Ovary (tissue), 7 donors: ENCODE measurements at regions not wholly inside any gene's neighbourhood (a gene's known extent, or its start where the extent isn't known, plus 50 kb on each side); places are given as distances from the start of the nearest gene placed in this dataset.
"Not testable (repeated sequence)": the region's sequence is repeated elsewhere in the genome, so short reads cannot be mapped to it uniquely, and the experiment has no call there.

ENCODE experiments used
- DNase-seq, 5 donors: peaks; one replicate each; pipeline ENCODE4 v3.0.0-alpha.2; 2019 to 2020
- H3K27ac ChIP-seq, 2 donors: fragments of 200-600 bp; one replicate each; pipeline versions ENCODE4 v1.5.1 to v1.8.0; 2019 to 2022
- H3K27me3 ChIP-seq: fragments of 200-600 bp; one replicate; pipeline ENCODE4 v1.8.0; 2022
- H3K36me3 ChIP-seq: fragments of 200-600 bp; sonication (generic); one replicate; pipeline ENCODE4 v1.5.1; 2019
- H3K4me1 ChIP-seq: one replicate; pipeline ENCODE4 v1.8.1; 2013; ENCODE audit warnings: mild to moderate bottlenecking, moderate library complexity; ENCODE audit not compliant: insufficient read depth
- H3K4me3 ChIP-seq: fragments of 200-600 bp; sonication (generic); one replicate; pipeline ENCODE4 v1.5.1; 2017
- H3K9me3 ChIP-seq, 2 donors: fragments of 200-600 bp in 1 of 2; sonication (generic) in 1 of 2; one replicate each; pipeline versions ENCODE4 v1.5.1 to v1.8.1; 2013 to 2019; ENCODE audit warnings: mild to moderate bottlenecking in 1 of 2, moderate library complexity in 1 of 2
- EP300 ChIP-seq: sonication (generic); formaldehyde crosslinking; IDR thresholded peaks from one replicate; pipeline ENCODE4 v1.6.1; 2017; ENCODE audit warnings: antibody characterized with exemption
- POLR2A ChIP-seq: fragments of 450-650 bp; IDR thresholded peaks from one replicate; pipeline ENCODE4 v1.6.1; 2017; ENCODE audit warnings: antibody characterized with exemption, mild to moderate bottlenecking, moderate library complexity
- WGBS, 3 donors: extraction: QIAGEN DNeasy Blood & Tissue Kit in 1 of 3; methylation state at CpG; one replicate each; pipeline versions ENCODE4 v1.1.5 to v1.1.7; 2013 to 2017; 5-methylcytosine and 5-hydroxymethylcytosine counted together
- intact Hi-C, 4 donors: fragments of 100-400 bp; cut with DNase I; formaldehyde crosslinking; loops; one replicate each; pipeline versions ENCODE4 v1.11.0 to v1.15.1; 2022 to 2023
- TF ChIP-seq, protein P1 (sequence below), 3 donors: fragments of 450-650 bp in 2 of 3; fragments of 200-600 bp in 1 of 3; IDR thresholded peaks; one replicate each; pipeline versions ENCODE4 v1.5.1 to v1.8.0; 2016 to 2022; ENCODE audit warnings: antibody characterized with exemption in 3 of 3, mild to moderate bottlenecking in 1 of 3
- donor health status: DM: no; HTN: no; CAD: no; lungs with moderate emphysema.
- donor health status: DM: no; HTN: no; CAD: no.
- donor health status: Bipolar disorder and iron deficiency.
- donor health status: DM: no; HTN: no; CAD: no.
- donor health status: DM: yes; HTN: yes; CAD: no.

GRCh38 chr11:94245121-94245520 is 59.3 kb upstream of the IZUMO1R start:
- H3K27me3 ChIP-seq, result no peaks in the 10 kb centered on the region
- no peaks in the 10 kb centered on the region for H3K4me1 ChIP-seq
- H3K36me3 ChIP-seq, result no peaks in the 10 kb centered on the region
- TF ChIP-seq, protein P1, sequence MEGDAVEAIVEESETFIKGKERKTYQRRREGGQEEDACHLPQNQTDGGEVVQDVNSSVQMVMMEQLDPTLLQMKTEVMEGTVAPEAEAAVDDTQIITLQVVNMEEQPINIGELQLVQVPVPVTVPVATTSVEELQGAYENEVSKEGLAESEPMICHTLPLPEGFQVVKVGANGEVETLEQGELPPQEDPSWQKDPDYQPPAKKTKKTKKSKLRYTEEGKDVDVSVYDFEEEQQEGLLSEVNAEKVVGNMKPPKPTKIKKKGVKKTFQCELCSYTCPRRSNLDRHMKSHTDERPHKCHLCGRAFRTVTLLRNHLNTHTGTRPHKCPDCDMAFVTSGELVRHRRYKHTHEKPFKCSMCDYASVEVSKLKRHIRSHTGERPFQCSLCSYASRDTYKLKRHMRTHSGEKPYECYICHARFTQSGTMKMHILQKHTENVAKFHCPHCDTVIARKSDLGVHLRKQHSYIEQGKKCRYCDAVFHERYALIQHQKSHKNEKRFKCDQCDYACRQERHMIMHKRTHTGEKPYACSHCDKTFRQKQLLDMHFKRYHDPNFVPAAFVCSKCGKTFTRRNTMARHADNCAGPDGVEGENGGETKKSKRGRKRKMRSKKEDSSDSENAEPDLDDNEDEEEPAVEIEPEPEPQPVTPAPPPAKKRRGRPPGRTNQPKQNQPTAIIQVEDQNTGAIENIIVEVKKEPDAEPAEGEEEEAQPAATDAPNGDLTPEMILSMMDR (IDR thresholded peaks at IDR 0.05), result no peak
- TF ChIP-seq EP300 (no peak), POLR2A (no peak)
- intact Hi-C loops, result no loop called here
- DNase-seq, result no peak
- no peaks in the 10 kb centered on the region for H3K9me3 ChIP-seq
- no peak overlapping the region for H3K27ac ChIP-seq
- H3K4me3 ChIP-seq, result no peak overlapping the region

DNA sequence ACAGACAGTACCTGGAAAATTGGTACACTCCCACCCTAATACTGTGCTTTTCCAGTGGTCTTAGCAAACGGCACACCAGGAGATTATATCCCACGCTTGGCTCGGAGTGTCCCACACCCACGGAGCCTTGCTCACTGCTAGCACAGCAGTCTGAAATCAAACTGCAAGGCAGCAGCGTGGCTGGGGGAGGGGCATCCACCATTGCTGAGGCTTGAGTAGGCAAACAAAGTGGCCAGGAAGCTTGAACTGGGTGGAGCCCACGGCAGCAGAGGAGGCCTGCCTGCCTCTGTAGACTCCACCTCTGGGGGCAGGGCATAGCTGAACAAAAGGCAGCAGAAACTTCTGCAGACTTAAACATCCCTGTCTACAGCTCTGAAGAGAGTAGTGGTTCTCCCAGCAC is 56.1 kb upstream of the IZUMO1R start:
- DNase-seq, H3K4me1 ChIP-seq, H3K4me3 ChIP-seq, intact Hi-C loops, H3K9me3 ChIP-seq, H3K27ac ChIP-seq, H3K36me3 ChIP-seq, H3K27me3 ChIP-seq: not testable (repeated sequence)
- whole genome bisulfite sequencing, 3 donors, result 80 to 84% (median 81%) methylated on average over 5 to 6 of the region's 6 CpGs

- no peaks in the 10 kb centered on the region for H3K27me3 ChIP-seq
- no peak overlapping the region for H3K4me3 ChIP-seq
- H3K4me1 ChIP-seq, result no peaks in the 10 kb centered on the region
- intact Hi-C loops, result no loop called here
- TF ChIP-seq EP300 (no peak), POLR2A (no peak)
- TF ChIP-seq, protein P1 (IDR thresholded peaks at IDR 0.05), result no peak
- no peaks in the 10 kb centered on the region for H3K36me3 ChIP-seq
- H3K9me3 ChIP-seq, result no peaks in the 10 kb centered on the region
- no peak overlapping the region for H3K27ac ChIP-seq
- DNase-seq, result no peak
- 91 to 96% (median 94%) methylated on average over 1 of the region's 1 CpG for WGBS, 3 donors
Measured at GRCh38 chr11:94254214-94254613, 50.2 kb upstream of the IZUMO1R start.
